HepG2 (cell line): ENCODE measurements at regions not wholly inside any gene's neighbourhood (a gene's known extent, or its start where the extent isn't known, plus 50 kb on each side); places are given as distances from the start of the nearest gene placed in this dataset.

ENCODE experiments used
- MAZ ChIP-seq, 2 experiments: sonication (generic) in 1 of 2; formaldehyde crosslinking in 1 of 2; IDR thresholded peaks; 2 replicates each; pipeline versions ENCODE4 v1.5.0 to v1.6.1; 2012 to 2020; ENCODE audit warnings: low read depth in 2 of 2, mild to moderate bottlenecking in 2 of 2, borderline replicate concordance in 1 of 2, improper control_type of control experiment in 1 of 2, low read length in 1 of 2, missing genetic modification reagents in 1 of 2, moderate library complexity in 1 of 2
- POLR2A ChIP-seq, 2 experiments: IDR thresholded peaks; 2 replicates each; pipeline ENCODE4 v1.6.1; 2011; ENCODE audit warnings: low read depth in 2 of 2, low read length in 2 of 2, mild to moderate bottlenecking in 1 of 2, moderate library complexity in 1 of 2; ENCODE audit not compliant: insufficient read depth in 1 of 2
- TCF7L2 ChIP-seq: IDR thresholded peaks from 2 replicates; pipeline ENCODE4 v1.6.1; 2011; ENCODE audit warnings: mild to moderate bottlenecking, low read depth, low read length, moderate library complexity
- USF2 ChIP-seq, 2 experiments: sonication (generic) in 1 of 2; formaldehyde crosslinking in 1 of 2; IDR thresholded peaks; 2 replicates each; pipeline versions ENCODE4 v1.5.1 to v1.6.1; 2011 to 2020; ENCODE audit warnings: borderline replicate concordance in 1 of 2, low read depth in 1 of 2, low read length in 1 of 2, mild to moderate bottlenecking in 1 of 2, missing genetic modification reagents in 1 of 2, moderate library complexity in 1 of 2
- ZNF780A ChIP-seq: sonication (generic); formaldehyde crosslinking; IDR thresholded peaks from 2 replicates; pipeline ENCODE4 v1.8.0; 2022; ENCODE audit warnings: mild to moderate bottlenecking, missing genetic modification reagents, moderate library complexity
- TF ChIP-seq, protein P1 (sequence below): sonication (generic); formaldehyde crosslinking; IDR thresholded peaks from 2 replicates; pipeline ENCODE4 v1.5.0; 2020; ENCODE audit warnings: mild to moderate bottlenecking, missing genetic modification reagents, moderate library complexity
- TF ChIP-seq, protein P2 (sequence below): fragments of 450-650 bp; IDR thresholded peaks from 2 replicates; pipeline ENCODE4 v1.6.1; 2017; ENCODE audit warnings: mild to moderate bottlenecking
- TF ChIP-seq, protein P3 (sequence below): sonication (generic); formaldehyde crosslinking; IDR thresholded peaks from 2 replicates; pipeline ENCODE4 v1.4.0; 2020; ENCODE audit warnings: mild to moderate bottlenecking, missing genetic modification reagents, borderline replicate concordance

DNA sequence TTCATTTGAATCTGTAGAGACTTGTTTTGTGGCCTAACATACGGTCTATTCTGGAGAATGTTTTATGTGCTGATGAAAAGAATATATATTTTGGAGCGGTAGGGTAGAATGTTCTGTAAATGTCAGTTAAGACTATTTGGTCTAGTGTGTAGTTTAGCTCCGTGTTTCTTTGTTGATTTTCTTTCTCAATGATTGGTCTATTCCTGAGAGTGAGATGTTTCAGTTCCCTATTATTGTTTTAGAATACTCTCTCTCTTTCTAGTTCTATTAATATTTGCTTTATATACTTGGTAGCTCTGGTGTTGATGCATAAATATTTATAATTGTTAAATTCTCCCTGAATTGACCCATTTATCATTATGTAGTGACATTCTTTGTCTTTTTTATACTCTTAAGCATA lies 236.5 kb downstream of the GLUD2 start:
- TF ChIP-seq, protein P1, sequence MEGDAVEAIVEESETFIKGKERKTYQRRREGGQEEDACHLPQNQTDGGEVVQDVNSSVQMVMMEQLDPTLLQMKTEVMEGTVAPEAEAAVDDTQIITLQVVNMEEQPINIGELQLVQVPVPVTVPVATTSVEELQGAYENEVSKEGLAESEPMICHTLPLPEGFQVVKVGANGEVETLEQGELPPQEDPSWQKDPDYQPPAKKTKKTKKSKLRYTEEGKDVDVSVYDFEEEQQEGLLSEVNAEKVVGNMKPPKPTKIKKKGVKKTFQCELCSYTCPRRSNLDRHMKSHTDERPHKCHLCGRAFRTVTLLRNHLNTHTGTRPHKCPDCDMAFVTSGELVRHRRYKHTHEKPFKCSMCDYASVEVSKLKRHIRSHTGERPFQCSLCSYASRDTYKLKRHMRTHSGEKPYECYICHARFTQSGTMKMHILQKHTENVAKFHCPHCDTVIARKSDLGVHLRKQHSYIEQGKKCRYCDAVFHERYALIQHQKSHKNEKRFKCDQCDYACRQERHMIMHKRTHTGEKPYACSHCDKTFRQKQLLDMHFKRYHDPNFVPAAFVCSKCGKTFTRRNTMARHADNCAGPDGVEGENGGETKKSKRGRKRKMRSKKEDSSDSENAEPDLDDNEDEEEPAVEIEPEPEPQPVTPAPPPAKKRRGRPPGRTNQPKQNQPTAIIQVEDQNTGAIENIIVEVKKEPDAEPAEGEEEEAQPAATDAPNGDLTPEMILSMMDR, result no peak
- no peak for TF ChIP-seq USF2 (IDR thresholded peaks at IDR 0.05; ENCODE audit: low read depth, low read length)
- no peak for TF ChIP-seq USF2 (CRISPR knock-in tag; IDR thresholded peaks at IDR 0.05; ENCODE audit: borderline replicate concordance)
- no peak for TF ChIP-seq ZNF780A (CRISPR knock-in tag)
- TF ChIP-seq TCF7L2, result no peak
- TF ChIP-seq POLR2A (IDR thresholded peaks at IDR 0.05; ENCODE audit: insufficient read depth in 1 of 2, low read depth in 2 of 2, low read length in 2 of 2), result no peak
- TF ChIP-seq, protein P2, sequence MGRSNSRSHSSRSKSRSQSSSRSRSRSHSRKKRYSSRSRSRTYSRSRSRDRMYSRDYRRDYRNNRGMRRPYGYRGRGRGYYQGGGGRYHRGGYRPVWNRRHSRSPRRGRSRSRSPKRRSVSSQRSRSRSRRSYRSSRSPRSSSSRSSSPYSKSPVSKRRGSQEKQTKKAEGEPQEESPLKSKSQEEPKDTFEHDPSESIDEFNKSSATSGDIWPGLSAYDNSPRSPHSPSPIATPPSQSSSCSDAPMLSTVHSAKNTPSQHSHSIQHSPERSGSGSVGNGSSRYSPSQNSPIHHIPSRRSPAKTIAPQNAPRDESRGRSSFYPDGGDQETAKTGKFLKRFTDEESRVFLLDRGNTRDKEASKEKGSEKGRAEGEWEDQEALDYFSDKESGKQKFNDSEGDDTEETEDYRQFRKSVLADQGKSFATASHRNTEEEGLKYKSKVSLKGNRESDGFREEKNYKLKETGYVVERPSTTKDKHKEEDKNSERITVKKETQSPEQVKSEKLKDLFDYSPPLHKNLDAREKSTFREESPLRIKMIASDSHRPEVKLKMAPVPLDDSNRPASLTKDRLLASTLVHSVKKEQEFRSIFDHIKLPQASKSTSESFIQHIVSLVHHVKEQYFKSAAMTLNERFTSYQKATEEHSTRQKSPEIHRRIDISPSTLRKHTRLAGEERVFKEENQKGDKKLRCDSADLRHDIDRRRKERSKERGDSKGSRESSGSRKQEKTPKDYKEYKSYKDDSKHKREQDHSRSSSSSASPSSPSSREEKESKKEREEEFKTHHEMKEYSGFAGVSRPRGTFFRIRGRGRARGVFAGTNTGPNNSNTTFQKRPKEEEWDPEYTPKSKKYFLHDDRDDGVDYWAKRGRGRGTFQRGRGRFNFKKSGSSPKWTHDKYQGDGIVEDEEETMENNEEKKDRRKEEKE, result no peak
- TF ChIP-seq, protein P3, sequence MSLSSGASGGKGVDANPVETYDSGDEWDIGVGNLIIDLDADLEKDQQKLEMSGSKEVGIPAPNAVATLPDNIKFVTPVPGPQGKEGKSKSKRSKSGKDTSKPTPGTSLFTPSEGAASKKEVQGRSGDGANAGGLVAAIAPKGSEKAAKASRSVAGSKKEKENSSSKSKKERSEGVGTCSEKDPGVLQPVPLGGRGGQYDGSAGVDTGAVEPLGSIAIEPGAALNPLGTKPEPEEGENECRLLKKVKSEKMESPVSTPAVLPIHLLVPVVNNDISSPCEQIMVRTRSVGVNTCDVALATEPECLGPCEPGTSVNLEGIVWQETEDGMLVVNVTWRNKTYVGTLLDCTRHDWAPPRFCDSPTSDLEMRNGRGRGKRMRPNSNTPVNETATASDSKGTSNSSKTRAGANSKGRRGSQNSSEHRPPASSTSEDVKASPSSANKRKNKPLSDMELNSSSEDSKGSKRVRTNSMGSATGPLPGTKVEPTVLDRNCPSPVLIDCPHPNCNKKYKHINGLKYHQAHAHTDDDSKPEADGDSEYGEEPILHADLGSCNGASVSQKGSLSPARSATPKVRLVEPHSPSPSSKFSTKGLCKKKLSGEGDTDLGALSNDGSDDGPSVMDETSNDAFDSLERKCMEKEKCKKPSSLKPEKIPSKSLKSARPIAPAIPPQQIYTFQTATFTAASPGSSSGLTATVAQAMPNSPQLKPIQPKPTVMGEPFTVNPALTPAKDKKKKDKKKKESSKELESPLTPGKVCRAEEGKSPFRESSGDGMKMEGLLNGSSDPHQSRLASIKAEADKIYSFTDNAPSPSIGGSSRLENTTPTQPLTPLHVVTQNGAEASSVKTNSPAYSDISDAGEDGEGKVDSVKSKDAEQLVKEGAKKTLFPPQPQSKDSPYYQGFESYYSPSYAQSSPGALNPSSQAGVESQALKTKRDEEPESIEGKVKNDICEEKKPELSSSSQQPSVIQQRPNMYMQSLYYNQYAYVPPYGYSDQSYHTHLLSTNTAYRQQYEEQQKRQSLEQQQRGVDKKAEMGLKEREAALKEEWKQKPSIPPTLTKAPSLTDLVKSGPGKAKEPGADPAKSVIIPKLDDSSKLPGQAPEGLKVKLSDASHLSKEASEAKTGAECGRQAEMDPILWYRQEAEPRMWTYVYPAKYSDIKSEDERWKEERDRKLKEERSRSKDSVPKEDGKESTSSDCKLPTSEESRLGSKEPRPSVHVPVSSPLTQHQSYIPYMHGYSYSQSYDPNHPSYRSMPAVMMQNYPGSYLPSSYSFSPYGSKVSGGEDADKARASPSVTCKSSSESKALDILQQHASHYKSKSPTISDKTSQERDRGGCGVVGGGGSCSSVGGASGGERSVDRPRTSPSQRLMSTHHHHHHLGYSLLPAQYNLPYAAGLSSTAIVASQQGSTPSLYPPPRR, result no peak
- TF ChIP-seq MAZ (IDR thresholded peaks at IDR 0.05; ENCODE audit: borderline replicate concordance, low read depth, low read length), result no peak
- TF ChIP-seq MAZ (CRISPR knock-in tag; IDR thresholded peaks at IDR 0.05; ENCODE audit: low read depth), result no peak
